SW 1271 (cell line): ENCODE measurements at regions not wholly inside any gene's neighbourhood (a gene's known extent, or its start where the extent isn't known, plus 50 kb on each side); places are given as distances from the start of the nearest gene placed in this dataset.

Experiments used
- DNase-seq, 2 experiments: peaks; one replicate each; lab custom pipeline; 2025; lab: John Stamatoyannopoulos, UW

DNA sequence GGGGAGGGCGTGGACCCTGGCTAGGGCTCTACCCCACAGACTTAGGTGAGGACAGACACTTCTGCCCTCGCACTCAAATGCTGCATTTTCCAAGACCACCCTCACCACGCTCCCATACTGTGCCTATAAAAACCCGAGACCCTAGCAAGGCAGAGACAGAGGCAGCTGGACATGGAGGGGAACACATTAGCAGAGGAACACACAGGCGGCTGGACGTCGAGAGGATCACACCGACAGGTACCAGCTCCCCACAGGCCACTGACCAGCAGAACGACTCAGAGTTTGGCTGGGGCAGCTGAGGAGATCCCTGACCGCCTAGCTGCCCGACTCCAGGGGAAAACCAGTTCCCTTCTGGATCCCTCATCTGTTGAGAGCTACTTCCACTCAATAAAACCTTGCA lies 338.2 kb upstream of the SMIM30 start:
- DNase-seq, result no peak

DNA sequence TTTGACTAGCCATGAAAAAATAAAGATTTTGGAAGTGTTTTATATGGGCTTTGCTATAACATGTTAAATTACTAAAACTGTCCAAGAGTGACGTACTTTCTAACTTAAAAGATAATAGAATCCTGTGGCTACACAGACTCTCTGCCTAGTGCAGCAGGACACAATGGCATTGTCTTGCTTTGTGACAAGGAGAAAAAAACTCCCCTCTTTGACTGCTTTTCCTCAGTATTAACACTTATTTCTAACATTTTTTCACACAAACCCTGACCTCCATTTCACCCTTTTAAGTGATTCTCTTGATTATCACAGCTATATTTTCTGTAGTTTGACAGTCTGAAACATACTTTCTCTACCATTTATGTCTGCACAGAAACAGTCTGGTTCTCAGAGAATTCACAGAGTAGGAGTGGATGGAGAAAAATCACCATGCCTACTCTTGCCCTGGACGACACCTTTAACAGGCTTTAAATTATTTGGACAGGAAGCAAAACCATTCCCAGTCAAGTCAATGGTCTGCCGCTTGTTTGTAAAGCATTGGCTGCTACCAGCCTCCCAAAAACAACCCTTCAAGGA lies 336.3 kb upstream of the SMIM30 start:
- DNase-seq, result no peak

DNA sequence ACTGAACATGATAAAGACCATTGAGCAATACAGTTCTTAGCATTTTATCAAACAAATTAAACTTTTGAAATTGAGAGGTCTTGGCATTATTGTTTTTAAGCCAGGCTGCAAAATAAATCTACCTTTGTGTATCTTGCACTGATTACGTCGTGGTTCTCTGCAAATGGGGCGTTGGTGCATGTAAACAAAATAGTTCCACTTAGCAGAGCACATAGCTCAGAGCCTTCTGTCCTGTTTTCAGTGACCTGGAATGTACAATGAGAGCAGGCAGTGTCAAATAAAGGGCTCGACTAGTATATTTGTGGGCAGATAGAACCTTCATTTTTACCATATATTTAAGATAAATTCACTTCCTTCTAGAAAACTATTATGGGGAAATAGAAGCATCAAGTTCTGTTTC lies 333.9 kb upstream of the SMIM30 start:
- no peak for DNase-seq

- DNase-seq, result no peak
These were observed 328.4 kb upstream of the SMIM30 start for GRCh38 chr7:113446791-113447190.

- DNase-seq, result no peak
These were observed 328.0 kb upstream of the SMIM30 start for GRCh38 chr7:113446391-113446790.

DNA sequence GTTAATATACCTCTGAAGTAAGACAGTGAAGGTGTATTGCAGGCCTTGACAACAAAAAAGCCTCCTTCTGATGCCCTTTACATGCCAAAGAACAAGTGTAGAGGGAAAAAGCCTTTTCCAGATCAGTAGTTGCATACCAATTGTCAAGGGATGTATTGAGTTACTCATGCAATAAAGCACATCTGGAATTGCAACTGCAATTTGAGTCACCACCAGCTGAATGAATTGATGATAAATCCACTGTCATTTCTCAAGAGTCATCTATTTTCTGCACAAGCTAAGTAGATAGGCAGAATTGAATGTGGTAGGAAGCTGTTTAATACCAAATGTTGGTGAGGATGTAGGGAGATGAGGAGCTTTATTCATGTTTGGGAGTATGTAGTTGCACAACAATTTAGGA lies 325.9 kb upstream of the SMIM30 start:
- no peak for DNase-seq

DNA sequence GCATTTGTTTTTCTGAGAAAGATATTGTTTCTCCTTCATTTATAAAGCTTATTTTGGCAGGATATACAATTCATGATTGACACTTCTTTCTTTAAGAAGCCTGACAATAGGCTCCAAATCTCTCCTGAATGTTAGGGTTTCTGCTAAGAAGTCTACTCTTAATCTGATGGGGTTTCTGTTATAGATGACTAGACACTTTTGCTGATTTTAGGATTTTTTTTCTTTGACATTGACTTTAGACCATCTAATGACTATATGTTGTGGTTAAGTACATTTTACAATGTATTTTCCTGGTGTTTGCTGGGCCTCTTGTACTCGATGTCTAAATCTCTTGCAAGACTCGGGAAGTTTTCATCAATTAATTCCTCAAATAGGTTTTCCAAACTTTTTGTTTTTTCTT lies 321.8 kb upstream of the SMIM30 start:
- no peak for DNase-seq

- no peak for DNase-seq
These were observed 313.1 kb upstream of the SMIM30 start for GRCh38 chr7:113431406-113431805.

DNA sequence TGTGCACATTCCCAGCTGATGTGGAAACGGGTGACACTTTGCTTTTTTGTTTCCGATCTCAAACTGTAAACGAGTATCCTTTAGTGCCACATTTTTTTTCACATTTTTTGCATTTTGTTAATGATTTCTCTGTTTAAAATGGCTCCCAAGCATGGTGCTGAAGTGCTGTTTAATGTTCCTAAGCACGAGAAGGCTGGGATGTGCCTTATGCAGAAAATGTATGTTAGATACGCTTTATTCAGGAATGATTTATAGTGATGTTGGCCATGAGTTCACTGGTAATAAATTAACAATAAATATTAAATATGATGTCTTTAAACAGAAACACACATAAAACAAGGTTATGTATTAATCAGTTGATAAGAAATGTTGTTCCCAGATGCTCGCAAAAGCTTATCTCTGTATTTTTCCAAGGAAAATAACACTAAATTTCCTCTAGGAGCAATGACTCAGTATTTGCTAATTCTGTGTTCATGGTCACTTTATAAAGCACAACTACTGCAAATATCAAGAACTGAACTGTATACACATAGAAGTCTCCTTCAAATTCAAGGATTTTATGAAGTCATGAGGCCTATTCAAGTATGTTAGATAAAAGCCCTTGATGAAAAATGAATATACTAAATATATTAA lies 305.9 kb upstream of the SMIM30 start:
- no peak for DNase-seq

DNA sequence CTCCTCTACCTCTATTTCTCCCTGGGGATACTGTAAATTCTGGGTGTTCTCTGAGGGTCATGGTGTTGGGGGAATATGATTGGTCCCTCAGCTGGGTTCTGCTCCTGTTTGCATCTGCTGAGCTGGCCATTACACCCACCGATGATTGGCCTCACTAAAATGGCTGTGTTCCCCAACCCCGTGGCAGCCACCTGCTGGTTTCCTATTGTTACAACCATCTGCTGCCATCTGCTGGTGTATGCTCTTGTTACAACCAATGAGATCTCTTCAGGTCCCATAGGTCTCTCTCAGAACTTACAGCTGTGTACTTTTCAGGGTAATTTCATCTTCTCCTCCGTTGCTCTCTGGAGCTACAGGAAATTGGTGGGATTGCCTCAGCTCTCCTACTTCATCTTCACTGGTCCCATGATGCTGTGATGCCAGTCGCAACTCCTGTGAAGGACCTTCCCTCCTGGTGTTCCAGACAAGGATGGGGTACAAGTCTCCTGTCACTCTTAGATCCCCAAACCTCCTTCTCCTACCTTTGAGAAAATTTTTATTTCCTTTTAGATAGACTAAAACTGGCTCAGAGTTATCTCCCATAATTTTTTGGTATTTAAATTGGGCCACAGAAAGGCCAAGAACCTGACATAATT lies 303.5 kb upstream of the SMIM30 start:
- DNase-seq, result peak; percentile 54 to 73

DNA sequence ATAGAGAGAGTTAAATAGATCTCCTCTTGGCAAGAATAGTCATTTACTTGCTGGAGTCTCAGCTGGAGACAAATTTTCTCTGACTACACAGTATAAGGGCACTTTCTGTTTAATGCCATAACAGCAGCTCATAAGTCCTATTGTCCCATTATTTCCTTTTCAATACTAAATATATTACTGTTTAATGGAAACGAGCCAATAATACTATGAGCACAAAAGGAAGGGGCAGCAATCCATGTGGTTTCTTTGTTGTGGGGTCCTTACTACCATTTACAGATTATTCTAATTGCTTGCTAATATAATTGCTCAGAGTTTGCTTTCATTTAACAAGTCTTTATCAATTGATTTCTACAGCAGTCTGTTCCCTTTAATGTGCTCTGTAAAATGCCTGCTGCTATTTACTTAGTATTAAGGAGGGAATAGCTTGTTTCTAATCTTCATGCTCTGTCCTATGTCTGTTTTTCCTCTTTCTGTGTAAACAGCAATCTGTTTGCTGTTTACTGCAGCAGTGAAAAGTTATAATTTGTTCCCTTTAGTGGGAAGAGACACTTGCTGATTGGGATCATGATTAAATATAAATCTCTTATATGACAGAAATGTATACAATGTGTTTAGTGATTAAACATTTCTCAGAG lies 296.2 kb upstream of the SMIM30 start:
- DNase-seq, result no peak

GRCh38 chr7:113412410-113412809 lies 294.1 kb upstream of the SMIM30 start:
- DNase-seq, result no peak

GRCh38 chr7:113410796-113411195 lies 292.4 kb upstream of the SMIM30 start:
- no peak for DNase-seq

DNA sequence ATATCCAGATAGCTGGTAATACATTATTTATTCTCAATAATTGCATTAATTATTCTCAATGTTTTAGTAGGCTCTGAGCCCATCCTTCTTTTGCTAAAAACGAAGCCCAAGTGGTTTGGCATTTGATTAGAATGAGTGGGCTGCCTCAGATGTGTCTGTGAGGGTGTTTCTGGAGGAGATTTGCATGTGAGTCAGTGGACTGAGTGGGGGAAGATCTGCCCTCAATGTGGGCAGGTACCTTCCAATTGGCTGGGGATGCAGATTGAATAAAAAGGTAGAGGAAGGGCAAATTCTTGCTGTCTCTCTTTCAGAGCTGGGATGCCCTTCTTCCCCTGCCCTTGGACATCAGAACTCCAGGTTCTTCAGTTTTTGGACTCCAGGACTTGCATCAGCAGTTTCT lies 290.6 kb upstream of the SMIM30 start:
- no peak for DNase-seq

DNA sequence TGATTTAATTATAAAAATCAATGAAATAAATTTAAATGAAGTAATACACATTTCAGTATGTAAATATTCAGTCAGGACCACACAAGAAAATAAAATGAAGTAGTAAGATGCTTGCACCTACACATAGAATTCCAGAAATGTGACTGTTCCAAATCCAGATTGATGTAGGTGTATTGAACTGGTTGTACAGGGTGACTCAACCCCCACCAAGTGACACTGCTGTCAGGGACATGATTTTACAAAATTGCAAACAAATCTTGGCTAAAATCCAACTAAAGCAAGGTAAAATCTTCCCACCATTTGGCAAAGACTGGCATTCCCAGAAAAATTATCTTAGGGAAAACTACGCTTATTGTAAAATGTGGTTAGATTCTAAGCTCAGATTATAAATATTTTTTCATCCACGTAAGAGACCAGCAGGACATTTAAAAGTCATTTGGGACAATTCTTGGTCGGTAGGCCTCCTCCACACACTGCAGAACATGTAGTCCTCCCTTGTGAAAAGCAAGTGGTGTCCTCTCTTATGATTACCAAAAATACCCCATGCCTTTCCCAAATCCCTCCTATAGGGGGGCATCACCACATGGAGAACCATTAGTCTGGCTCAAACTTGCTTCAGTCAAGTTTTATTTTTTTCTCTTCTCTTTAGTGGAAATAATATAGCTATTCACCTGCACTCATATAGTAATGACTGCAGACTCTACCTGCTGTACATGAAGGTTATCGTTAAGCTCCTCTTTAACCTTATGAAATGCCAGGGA lies 287.1 kb upstream of the SMIM30 start:
- DNase-seq, result no peak

GRCh38 chr7:113404245-113404644 lies 285.9 kb upstream of the SMIM30 start:
- DNase-seq, result no peak

GRCh38 chr7:113402482-113402881 lies 284.1 kb upstream of the SMIM30 start:
- no peak for DNase-seq

DNA sequence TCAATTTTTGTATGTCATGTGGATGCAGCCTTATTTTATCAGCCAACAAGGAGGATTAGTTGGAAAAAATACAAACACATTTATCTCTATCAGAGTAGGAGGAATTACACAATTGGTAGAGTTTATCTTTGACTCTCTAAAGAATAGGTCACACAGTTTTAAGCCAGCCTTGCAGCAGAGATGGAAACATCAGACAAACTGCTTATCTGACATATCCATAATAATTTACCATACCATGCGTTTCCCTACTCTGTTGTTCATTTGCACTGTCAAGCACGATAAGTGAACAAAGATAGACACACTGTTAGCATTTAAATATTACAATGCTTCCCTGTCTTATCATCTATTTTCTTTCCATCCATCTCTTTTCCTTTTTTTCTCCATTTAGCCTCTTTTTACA lies 283.7 kb upstream of the SMIM30 start:
- no peak for DNase-seq

- DNase-seq, result no peak
These were observed 276.5 kb upstream of the SMIM30 start for GRCh38 chr7:113394856-113395255.

DNA sequence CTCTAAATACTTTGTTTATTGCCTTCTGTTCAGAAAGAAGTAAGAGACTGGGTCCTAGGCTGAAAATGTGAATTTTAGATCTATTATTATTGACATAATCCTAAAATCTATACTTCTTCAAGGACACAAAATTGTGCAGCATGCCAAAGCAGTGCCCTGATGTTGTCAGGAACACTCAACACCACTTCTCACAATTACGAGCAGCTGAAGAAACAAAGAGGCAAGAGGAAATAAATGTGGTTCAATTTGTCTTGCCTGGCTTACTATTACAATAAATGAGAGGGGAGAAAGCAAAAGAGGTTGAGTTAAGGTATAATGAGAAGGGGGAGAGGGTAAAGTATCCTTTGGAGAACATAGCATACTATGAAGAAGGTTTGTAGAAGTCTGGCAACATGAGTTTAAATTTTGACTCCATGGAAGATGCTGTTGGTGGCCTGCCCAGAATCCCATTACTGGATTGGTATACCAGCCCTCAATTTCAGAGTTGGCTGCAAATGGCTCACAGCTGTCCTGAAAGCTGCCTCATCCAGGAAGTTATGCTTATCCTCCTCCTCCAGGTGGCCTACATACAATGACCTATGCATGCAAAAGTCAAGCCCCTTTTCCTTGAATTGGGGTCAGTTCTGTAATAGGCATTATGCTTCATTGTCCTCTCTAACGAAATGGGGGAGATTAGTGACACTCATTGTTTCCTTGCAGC lies 274.6 kb upstream of the SMIM30 start:
- no peak for DNase-seq

DNA sequence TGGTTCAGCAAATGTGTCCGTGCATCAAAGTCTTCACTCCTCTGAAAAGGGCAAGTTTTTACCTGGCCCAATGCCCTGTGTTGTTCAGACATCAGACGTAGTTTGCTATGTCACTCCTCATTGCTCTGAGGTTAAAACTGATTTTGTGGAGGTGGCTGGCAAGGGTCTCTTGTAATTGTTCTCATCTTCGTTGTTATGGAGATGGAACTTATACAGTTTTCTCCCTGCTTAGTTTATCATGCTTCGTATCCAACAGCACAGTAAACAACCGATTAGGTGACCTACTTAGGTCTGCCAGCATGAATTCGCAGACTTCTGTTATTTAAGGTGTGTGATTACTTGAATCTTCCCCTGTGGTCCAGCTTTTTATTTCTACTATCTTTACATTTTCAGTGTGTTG lies 274.1 kb upstream of the SMIM30 start:
- DNase-seq, result no peak

DNA sequence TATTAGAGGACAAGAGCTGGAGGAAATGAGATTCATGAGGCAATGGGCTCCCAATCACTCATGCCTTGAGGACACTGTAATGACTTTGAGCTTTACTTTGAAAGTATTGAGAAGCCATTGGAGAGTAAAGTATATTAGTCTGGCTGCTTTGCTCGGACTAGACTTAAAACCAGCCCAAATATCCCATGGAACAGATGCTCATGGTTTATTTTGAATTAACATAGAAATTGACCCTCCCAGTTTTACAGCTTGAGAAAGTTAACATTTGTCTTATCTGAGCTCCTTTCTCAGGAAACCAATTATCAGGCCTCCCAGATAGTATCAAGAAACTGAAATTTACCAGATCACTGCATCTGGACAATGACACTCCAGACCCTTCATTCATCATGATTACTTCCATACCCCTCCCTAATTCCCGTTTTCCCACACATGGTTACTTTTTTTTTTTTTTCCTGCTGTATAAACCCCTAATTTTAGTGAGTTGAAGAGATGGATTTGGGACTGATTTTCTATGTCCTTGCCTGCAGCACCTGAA lies 270.8 kb upstream of the SMIM30 start:
- DNase-seq, result no peak
